HPDE6-E6E7 (cell line): ENCODE measurements at regions not wholly inside any gene's neighbourhood (a gene's known extent, or its start where the extent isn't known, plus 50 kb on each side); places are given as distances from the start of the nearest gene placed in this dataset.

Experiments used
- DNase-seq: peaks from one replicate; pipeline ENCODE4 v3.0.0; 2011; ENCODE audit warnings: missing footprints; ENCODE audit errors: extremely low spot score

DNA sequence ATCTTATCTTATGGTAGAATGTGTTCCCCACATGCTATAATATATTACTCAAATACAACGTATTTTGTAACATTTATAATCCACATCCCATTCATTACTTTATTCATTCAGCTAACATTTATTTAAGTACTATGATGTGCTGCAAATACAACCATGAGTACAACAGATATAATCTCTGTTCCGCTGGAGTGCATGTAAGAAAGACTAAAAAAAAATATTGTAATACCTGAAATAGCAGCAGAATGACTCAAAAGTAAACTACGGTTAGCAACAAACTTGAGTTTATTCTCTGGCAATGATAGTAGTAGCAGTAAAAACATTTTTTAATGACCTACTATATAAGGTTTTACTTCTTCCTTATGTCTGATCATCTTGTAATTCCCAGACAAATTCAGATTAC is 1776.3 kb downstream of the STIM2 start:
- no peak for DNase-seq

- DNase-seq: no peak
Measured at GRCh38 chr4:28639747-28640146, 1779.1 kb downstream of the STIM2 start.

DNA sequence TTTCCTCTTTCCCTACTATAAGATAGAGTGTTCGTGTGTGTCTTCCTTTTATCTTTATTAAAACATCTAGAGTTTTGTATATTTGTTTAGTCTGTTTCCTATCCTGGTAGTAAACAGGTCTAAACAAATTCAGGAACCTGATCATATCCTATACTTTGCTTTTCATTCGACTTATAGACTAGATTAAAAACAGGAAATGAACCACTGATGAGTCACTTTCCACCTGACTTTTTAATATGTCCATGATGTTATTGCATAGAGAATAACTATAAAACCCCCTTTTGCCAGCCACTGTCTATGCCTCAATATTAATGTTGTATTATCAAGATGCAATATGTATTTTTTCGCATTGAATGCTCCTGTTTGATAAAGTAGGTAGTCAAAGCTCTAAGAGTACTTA is 1794.0 kb downstream of the STIM2 start:
- peak; percentile 5 for DNase-seq

- no peak for DNase-seq
Measured at GRCh38 chr4:28665306-28665705, 1804.7 kb downstream of the STIM2 start.

GRCh38 chr4:28675582-28675981 is 1814.9 kb downstream of the STIM2 start:
- no peak for DNase-seq

DNA sequence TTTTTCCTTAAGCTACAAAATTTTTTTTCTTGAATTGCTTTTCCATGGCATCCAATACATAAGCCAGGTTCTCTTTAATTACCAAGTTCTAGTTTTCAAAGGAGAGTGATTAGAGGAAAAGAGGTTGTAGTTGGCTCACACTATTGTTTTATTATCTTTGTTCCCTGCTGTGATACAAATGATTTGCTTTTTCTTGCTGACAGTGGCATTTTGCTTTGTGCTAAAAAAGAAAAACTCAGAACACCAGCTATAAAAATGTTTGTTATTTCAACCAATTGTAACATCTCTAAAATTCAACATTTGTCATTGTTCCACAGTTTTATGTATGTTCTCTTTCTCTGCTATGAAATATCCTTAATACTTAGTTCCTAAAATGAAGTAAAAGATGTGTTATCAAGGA is 1817.2 kb downstream of the STIM2 start:
- DNase-seq: no peak

- DNase-seq: no peak
Measured at GRCh38 chr4:28682847-28683246, 1822.2 kb downstream of the STIM2 start.

- DNase-seq: peak; percentile 28
Measured at GRCh38 chr4:28686618-28687017, 1826.0 kb downstream of the STIM2 start.

GRCh38 chr4:28690890-28691289 is 1830.2 kb downstream of the STIM2 start:
- no peak for DNase-seq

DNA sequence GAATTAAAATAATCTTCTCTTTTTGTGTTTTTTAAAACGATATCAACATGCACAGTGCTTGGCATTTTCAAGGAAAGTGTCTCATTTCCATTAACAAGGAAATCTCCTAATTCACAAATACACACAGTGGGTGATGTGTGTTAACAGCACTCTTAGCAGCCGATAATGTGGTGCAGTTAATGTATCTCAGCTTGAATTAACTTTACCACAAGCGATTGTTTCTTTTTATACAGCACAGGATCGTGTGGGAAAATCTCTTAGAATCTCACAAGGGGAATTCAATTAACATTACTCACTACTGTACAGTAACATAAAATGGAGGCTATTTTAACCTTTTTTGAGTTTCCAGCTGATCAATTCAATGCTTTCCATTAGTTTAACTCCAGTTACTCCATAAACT is 1841.9 kb downstream of the STIM2 start:
- DNase-seq: no peak

- no peak for DNase-seq
Measured at GRCh38 chr4:28709891-28710290, 1849.2 kb downstream of the STIM2 start.

DNA sequence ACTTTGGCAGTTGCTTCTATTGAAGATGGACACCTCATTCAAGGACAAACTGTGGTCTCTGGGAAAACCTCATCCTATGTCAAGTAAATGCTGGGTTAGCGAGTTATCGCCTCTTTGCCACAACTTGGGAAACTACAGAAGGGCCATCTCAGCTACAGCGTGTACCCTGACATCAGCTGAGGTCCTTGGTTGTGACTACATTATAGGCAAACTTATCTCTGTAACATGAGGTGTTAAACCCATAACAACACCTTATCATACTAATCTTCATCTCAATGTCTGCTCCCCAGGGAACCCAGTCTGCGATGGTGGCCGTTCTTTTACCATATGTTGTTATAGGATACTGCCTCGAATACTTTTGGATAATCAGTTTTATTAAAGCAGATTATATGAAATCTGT is 1862.7 kb downstream of the STIM2 start:
- DNase-seq: no peak

DNA sequence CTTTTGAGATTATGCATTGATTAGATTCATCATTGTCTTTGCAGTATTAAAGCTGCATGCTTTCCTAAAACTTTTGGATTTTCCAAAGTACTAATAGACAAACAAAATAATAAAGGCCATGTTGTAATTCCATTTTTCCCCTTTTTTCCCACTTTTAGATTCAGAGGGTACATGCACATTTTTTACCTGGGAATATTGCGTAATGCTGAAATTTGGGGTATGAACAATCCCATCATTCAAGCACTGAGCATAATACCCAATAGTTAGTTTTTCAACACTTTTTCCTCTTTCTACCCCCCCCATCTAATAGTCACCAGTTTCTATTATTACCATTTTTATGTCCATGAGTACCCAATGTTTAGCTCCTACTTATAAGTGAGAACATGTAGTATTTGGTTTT is 1863.6 kb downstream of the STIM2 start:
- no peak for DNase-seq

DNA sequence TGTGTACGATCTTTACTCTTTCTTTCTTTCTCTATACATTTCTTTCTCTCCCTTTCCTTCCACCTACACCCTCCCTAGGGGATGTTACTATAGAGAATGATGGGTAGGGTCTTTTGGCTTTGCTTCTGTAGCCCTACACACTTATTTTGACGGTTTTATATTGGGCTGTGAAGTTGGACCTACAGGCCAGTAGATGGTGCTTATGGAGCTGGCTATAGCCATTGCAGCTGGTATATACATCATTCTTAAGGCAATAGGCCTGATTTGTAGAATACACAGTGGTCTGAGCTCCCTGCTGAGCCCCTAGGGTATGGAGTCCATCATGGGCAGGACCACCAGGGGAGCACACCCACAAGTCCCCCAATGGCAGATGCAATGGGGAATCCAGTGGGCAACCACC is 1869.7 kb downstream of the STIM2 start:
- DNase-seq: no peak

DNA sequence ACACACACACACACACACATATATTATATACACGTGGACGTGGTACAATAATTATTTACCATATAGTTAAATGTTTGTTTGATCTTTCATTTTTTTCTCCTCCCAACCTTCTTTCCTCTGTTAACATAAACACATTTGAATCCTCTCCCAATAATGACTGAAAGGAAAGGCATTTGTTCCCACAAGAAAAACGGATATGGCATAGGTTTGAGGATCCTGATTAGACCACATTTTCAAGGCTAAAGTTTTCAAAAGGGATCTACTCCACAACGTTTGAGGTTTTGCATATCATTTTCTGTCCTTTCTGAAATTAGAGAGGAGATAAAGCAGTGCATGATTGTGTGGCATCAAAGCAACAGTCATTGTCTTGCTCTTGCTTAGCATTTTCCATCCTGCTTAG is 1883.4 kb downstream of the STIM2 start:
- no peak for DNase-seq

DNA sequence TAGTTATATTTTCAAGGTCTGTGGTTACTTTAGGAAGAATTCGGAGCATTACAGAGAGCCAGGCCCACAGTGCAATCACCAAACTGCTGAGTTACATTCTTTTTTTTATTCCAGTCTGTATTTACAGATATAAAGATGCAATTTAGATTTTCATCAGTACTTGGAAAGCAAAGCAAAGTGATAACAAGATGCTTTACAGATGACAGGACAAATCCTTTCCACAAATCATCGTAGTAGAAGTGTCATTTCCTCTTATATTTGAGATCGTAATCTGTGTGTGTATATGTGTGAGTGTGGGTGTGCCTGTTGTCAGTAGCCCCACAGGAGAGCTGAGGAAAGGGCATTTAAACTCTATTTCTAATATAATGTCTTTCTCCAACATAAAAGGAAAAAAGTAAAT is 1893.7 kb downstream of the STIM2 start:
- no peak for DNase-seq

DNA sequence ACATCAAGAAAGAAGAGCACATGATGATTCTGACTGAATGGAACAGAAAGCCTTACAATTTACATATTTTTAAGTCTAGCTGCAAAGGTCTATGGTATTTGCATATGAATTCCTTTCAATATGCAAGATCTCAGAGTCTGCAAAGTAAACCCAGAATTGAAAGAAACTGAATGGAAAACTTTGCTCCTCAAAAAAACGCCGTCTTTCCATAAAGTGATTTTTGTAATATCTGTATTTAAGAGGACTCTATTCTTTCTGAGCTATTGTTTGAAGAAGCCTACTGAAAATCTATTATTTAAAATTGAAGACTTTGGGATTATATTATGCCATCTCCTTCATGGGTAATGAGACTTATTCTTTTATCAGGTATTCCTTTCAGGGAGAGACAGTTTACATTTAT is 1894.4 kb downstream of the STIM2 start:
- no peak for DNase-seq

DNA sequence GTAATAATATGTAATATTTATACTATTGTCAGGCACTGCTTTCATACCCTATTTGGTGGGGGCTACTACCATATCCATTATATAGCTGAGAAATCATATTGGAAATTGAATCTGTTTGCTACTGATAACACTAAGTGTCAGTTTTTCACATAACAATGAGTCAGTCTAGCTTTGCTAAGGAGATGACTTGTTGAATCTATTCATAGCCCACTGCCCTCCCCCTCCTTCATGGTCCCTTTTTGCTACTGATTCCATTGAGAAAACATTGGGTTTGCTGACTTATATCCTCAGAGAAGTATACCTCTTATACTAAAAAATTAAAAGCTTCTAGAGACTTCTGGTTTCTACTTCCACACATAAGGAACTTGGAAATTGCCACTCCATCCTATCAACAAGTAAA is 1898.4 kb downstream of the STIM2 start:
- DNase-seq: no peak

- no peak for DNase-seq
Measured at GRCh38 chr4:28760003-28760402, 1899.4 kb downstream of the STIM2 start.

GRCh38 chr4:28772066-28772465 is 1911.4 kb downstream of the STIM2 start:
- DNase-seq: peak; percentile 5

GRCh38 chr4:28772788-28773187 is 1912.1 kb downstream of the STIM2 start:
- DNase-seq: no peak

GRCh38 chr4:28774344-28774743 is 1913.7 kb downstream of the STIM2 start:
- no peak for DNase-seq

- DNase-seq: no peak
Measured at GRCh38 chr4:28776004-28776403, 1915.4 kb downstream of the STIM2 start.

DNA sequence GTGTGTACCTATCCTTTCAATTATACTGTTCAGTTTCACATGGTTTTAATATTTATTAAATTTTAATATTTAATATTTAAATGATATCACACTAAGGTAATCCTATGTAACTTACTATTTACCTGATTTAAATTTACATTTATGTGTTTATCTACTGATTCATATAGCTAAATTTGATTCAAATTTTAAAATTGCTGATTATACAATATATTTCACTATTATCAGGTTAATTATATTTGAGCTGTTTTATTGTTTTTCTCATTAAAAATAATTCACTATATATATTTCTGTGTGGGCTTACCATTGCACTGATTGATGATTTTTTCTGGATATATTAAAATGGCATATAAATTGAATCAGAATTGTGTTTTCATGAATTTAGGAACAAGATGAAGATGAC is 1923.5 kb downstream of the STIM2 start:
- no peak for DNase-seq

GRCh38 chr4:28787947-28788346 is 1927.3 kb downstream of the STIM2 start:
- DNase-seq: no peak
